GM18861 (cell line): ENCODE measurements at regions not wholly inside any gene's neighbourhood (a gene's known extent, or its start where the extent isn't known, plus 50 kb on each side); places are given as distances from the start of the nearest gene placed in this dataset.
"Not testable (repeated sequence)": the region's sequence is repeated elsewhere in the genome, so short reads cannot be mapped to it uniquely, and the experiment has no call there.

Source experiments
- ATAC-seq: cut with Tn5 transposase; IDR thresholded peaks from one replicate; pipeline ENCODE4 v1.9.1; 2021; ENCODE audit not compliant: unreplicated experiment

- ATAC-seq: no peak
Observed at GRCh38 chr2:67318993-67319481, 78.1 kb upstream of the ETAA1 start.

DNA sequence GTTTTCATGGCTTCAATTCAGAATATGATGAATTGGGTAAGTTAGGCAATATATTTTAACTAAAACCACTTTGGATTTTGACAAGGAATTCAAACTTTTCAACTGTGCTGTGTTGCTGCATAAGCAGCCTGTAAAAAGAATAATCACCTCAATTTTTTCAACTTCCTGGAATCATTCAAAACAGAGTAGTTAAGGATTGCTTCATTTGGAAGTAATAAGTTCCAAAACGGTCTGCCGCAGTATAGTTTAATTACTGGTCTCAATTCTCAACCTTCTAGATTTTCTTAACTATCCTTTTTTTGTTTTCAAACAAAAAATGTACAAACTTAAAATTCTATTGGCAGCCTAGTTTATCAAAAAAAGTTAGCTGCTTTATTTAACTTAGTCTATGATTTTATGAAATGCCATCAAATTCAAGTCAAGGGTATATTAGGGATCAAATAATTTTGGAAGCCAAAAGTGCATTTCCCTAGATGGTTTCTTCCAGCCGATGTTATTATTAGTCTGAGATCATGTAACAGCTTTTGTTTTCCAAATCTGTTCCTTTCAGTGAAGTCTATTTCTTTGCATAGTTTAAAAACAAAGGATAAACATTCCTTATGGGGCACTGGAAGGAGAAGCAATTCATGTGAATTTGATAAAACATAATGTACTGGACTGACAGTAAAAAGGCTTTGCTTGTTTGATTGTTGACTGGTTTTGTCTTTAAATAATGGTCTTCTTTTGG lies 76.1 kb upstream of the ETAA1 start:
- ATAC-seq: no peak

- no peak for ATAC-seq
Observed at GRCh38 chr2:67321588-67321903, 75.6 kb upstream of the ETAA1 start.

GRCh38 chr2:67322353-67323001 lies 74.7 kb upstream of the ETAA1 start:
- no peak for ATAC-seq

GRCh38 chr2:67323209-67323991 lies 73.7 kb upstream of the ETAA1 start:
- no peak for ATAC-seq

GRCh38 chr2:67329513-67329912 lies 67.6 kb upstream of the ETAA1 start:
- ATAC-seq: no peak

DNA sequence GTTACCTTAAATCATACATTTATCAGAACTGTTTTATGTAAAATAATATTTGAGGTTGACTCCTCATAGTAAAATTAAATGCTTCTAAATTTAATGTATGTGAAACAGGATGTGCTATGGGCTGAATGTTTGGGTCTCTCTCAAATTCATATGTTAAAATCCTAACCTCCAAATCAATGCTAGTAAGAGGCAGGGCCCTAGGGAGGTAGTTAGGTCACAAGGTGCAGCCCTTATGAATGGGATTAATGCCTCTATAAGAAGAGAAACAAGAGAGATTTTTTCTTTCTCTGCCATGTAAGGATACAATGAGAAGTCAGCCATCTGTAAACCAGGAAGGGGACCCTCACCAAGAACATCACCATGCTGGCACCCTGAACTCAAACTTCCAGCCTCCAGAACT lies 67.2 kb upstream of the ETAA1 start:
- no peak for ATAC-seq

GRCh38 chr2:67331419-67332086 lies 65.6 kb upstream of the ETAA1 start:
- ATAC-seq: not testable (repeated sequence)

DNA sequence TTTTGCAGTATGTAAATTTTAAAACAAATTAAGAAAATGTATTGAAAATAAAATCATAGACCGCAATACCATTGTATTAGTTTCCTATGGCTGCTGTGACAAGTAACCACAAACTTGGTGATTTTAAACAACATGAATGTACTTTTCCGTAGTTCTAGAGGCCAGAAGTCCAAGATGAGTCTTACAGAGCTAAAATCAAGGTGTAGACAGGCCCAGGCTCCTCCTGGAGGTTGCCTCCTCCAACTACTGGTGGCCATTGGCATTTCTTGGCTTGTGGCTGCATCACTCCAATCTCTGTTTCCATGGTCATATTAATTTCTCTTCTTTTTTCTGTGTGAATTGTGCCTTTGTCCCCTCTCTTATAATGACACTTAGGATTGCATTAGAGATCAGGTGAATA lies 59.2 kb upstream of the ETAA1 start:
- ATAC-seq: no peak

GRCh38 chr2:67338601-67339233 lies 58.4 kb upstream of the ETAA1 start:
- ATAC-seq: no peak

- no peak for ATAC-seq
Observed at GRCh38 chr2:67339234-67339885, 57.8 kb upstream of the ETAA1 start.

DNA sequence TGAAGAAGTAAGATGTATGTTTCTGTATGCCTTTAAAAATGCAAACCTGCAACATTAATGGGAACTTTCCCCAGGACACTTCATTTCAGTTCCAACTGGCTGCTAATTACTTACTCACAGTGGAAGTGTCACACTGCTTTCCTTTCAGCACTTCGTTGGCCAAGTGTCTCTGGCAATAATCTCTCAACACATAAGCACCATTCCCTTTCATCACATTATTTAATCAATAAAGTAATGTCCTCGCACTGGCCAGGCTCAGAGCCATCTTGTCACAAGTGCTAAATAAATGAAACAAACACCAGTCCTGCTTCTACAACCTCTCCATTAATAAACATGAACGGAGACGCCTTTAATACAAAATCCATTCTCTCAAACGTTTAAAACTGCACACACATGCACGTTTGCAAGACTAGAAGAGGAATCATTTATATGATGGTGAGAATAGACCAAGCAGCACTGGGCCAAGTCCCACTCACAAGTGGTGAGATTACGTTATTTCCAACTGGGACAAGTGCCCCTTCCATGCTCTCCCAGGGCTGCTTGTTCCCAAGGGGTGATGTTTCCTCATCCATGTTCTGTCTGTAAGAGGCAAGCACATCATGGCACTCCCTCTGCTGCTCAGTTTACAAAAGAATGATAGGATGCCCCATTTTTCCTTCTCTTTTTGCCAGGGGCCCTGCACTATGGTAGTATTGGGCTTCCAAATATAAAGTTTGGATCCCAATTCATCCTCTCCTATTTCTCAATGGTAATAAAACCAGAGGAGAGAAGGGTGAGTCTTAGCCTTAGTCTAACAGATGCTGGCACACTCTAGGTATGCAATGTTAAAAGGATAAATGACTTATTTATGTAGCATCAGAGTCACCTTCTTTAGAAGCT lies 56.8 kb upstream of the ETAA1 start:
- no peak for ATAC-seq

GRCh38 chr2:67341012-67341318 lies 56.2 kb upstream of the ETAA1 start:
- ATAC-seq: no peak

GRCh38 chr2:67341336-67341735 lies 55.8 kb upstream of the ETAA1 start:
- ATAC-seq: no peak

- ATAC-seq: no peak
Observed at GRCh38 chr2:67342394-67342793, 54.7 kb upstream of the ETAA1 start.

GRCh38 chr2:67346718-67347407 lies 50.3 kb upstream of the ETAA1 start:
- no peak for ATAC-seq
